Panc1 (cell line): ENCODE measurements at regions not wholly inside any gene's neighbourhood (a gene's known extent, or its start where the extent isn't known, plus 50 kb on each side); places are given as distances from the start of the nearest gene placed in this dataset.

Experiments
- ATAC-seq: fragments of 200-7000 bp; cut with Tn5 transposase; 2 replicates; pipeline ENCODE4 v1.9.1; 2020; ENCODE audit warnings: mild to moderate bottlenecking, moderate library complexity
- BruUV-seq: library from RNA; stranded (reverse); fragments of 400-500 nt; replicated peaks from 2 replicates; lab custom pipeline; 2021; lab: Mats Ljungman, UMichigan
- CTCF ChIA-PET: fragments of 300-600 bp; sonication (Branson Sonifier 250); formaldehyde crosslinking; loops from one replicate; lab custom pipeline; 2022; ENCODE audit warnings: antibody characterized with exemption; lab: Charles Lee
- POLR2A ChIA-PET: fragments of 300-600 bp; sonication (Branson Sonifier 250); formaldehyde crosslinking; loops from one replicate; lab custom pipeline; 2022; ENCODE audit warnings: antibody characterized with exemption; lab: Charles Lee
- DNase-seq: peaks from one replicate; pipeline ENCODE4 v3.0.0-alpha.2; 2010; ENCODE audit warnings: low read depth, low spot score
- H3K27ac ChIP-seq: 2 replicates; pipeline ENCODE4 v1.5.1; 2011; ENCODE audit warnings: mild to moderate bottlenecking, low read length, inconsistent platforms
- H3K27me3 ChIP-seq: fragments of 200-500 bp; sonication (Bioruptor generic); 2 replicates; pipeline ENCODE4 v1.6.0; 2014; ENCODE audit warnings: low read length, inconsistent platforms; ENCODE audit not compliant: control insufficient read depth, insufficient read depth
- H3K36me3 ChIP-seq: fragments of 200-500 bp; sonication (Bioruptor generic); 2 replicates; pipeline ENCODE4 v1.5.1; 2014; ENCODE audit warnings: inconsistent platforms, mild to moderate bottlenecking, low read length, moderate library complexity; ENCODE audit not compliant: control insufficient read depth, insufficient read depth
- H3K4me1 ChIP-seq: 2 replicates; pipeline ENCODE4 v1.5.1; 2011; ENCODE audit warnings: inconsistent platforms, mild to moderate bottlenecking, low read length, moderate library complexity; ENCODE audit not compliant: control insufficient read depth, insufficient read depth
- H3K4me3 ChIP-seq, 2 experiments: 2 replicates each; pipeline ENCODE4 v1.5.1; 2011 to 2012; ENCODE audit warnings: low read depth in 2 of 2, low read length in 2 of 2, mild to moderate bottlenecking in 2 of 2, inconsistent platforms in 1 of 2, moderate library complexity in 1 of 2
- H3K9me3 ChIP-seq: fragments of 200-500 bp; sonication (Bioruptor generic); 2 replicates; pipeline ENCODE4 v1.5.1; 2014; ENCODE audit warnings: low read depth, mild to moderate bottlenecking, inconsistent platforms, low read length, moderate library complexity; ENCODE audit not compliant: control insufficient read depth, insufficient read depth
- CTCF ChIP-seq: fragments of 450-650 bp; IDR thresholded peaks from 2 replicates; pipeline ENCODE4 v1.5.1; 2017; ENCODE audit warnings: mild to moderate bottlenecking
- POLR2AphosphoS5 ChIP-seq: IDR thresholded peaks from 2 replicates; pipeline ENCODE4 v1.6.1; 2012; ENCODE audit warnings: mild to moderate bottlenecking, low read depth, low read length, moderate library complexity
- REST ChIP-seq, 2 experiments: IDR thresholded peaks; 2 replicates each; pipeline ENCODE4 v1.6.1; 2011 to 2012; ENCODE audit warnings: low read depth in 2 of 2, control low read depth in 1 of 2, low read length in 1 of 2, mild to moderate bottlenecking in 1 of 2, moderate library complexity in 1 of 2; ENCODE audit not compliant: insufficient read depth in 1 of 2
- SIN3A ChIP-seq: IDR thresholded peaks from 2 replicates; pipeline ENCODE4 v1.6.1; 2012; ENCODE audit warnings: low read depth, mild to moderate bottlenecking, low read length, moderate library complexity, borderline replicate concordance; ENCODE audit not compliant: insufficient read depth
- TCF7L2 ChIP-seq: IDR thresholded peaks from 2 replicates; pipeline ENCODE4 v1.6.1; 2011; ENCODE audit warnings: mild to moderate bottlenecking, low read depth, low read length, inconsistent platforms
- in situ Hi-C: cut with HindIII; loops from 2 replicates; pipeline ENCODE4 v1.10.0; 2016; ENCODE audit warnings: low sequenced_read_pairs, low pct_unique_long_range_greater_than_20kb
- intact Hi-C: fragments of 100-400 bp; cut with micrococcal nuclease; formaldehyde crosslinking; loops from one replicate; pipeline ENCODE4 v1.10.0; 2022; ENCODE audit not compliant: unreplicated experiment

- BruUV-seq = no TSS peak
- intact Hi-C loops (no loop called here), in situ Hi-C loops (no loop called here)
Observed at GRCh38 chr5:56522169-56522568, 289.0 kb upstream of the ANKRD55 start.

GRCh38 chr5:56520986-56521730, 288.0 kb upstream of the ANKRD55 start:
- in situ Hi-C loops (no loop called here), intact Hi-C loops (no loop called here)
- no peak for DNase-seq
- H3K27me3 ChIP-seq = peaks cover 2% of the 10 kb centered on the region
- H3K9me3 ChIP-seq = no peaks in the 10 kb centered on the region
- TF ChIP-seq REST (IDR thresholded peaks at IDR 0.05; ENCODE audit: insufficient read depth in 1 of 2, low read depth in 2 of 2, low read length in 1 of 2) (no peak), SIN3A (no peak), POLR2AphosphoS5 (no peak), TCF7L2 (no peak), CTCF (no peak)
- no peaks in the 10 kb centered on the region for H3K4me1 ChIP-seq
- no peaks in the 10 kb centered on the region for H3K36me3 ChIP-seq
- H3K27ac ChIP-seq = no peak overlapping the region
- no peak for ATAC-seq
- CTCF ChIA-PET = no interaction called here
- no TSS peak for BruUV-seq
- no peak overlapping the region for H3K4me3 ChIP-seq
- POLR2A ChIA-PET = no interaction called here

More at GRCh38 chr5:56522169-56522568, 289.0 kb upstream of the ANKRD55 start:
- H3K4me1 ChIP-seq = no peaks in the 10 kb centered on the region
- DNase-seq = no peak
- H3K27ac ChIP-seq = no peak overlapping the region
- ChIA-PET CTCF (no interaction called here), POLR2A (no interaction called here)
- H3K9me3 ChIP-seq = no peaks in the 10 kb centered on the region
- no peak for TF ChIP-seq SIN3A
- no peak for TF ChIP-seq TCF7L2
- TF ChIP-seq REST (IDR thresholded peaks at IDR 0.05; ENCODE audit: insufficient read depth in 1 of 2, low read depth in 2 of 2, low read length in 1 of 2) = no peak
- no peak for TF ChIP-seq POLR2AphosphoS5
- no peak for TF ChIP-seq CTCF
- H3K27me3 ChIP-seq = peaks cover 2% of the 10 kb centered on the region
- no peak for ATAC-seq
- H3K36me3 ChIP-seq = no peaks in the 10 kb centered on the region
- no peak overlapping the region for H3K4me3 ChIP-seq
